ENCODE measurements at regions not wholly inside any gene's neighbourhood (a gene's known extent, or its start where the extent isn't known, plus 50 kb on each side); places are given as distances from the start of the nearest gene placed in this dataset.

DNA sequence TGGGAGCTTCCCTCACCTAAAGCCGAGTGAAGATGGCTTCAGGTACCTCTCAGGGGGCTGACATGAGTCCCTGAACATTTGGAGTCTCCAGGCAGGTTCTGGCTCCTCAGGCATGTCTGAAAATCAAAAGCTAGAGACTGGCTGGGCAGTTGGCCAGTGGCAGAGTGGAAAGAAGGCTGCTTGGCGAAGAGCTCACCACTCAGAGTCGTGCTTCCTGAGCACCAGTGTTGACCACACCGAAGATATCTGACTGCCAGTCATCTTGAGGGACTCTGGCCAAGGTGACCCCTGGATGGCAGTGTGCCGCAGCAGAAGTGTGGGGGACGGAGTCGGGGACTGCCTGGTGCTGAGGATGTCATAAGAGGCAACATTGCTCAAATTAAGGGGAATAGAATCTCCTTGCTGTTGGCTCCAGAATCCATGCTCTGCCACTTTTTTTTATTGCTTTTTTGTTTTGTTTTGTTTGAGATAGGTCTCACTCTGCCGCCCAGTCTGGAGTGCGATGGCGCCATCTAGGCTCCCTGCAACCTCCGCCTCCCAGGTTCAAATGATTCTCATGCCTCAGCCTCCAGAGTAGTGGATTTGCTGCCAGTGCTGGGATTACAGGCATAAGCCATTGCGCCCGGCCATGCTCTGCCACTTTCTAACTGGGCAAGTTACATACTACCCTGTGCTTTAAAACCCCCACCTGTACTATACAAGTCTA lies 172.5 kb upstream of the GATB start:
- Histone ChIP-seq H3K27ac (no peak overlapping the region), H3K4me3 (IDR thresholded peaks at IDR 0.05; ENCODE audit: insufficient read depth, low read depth, low read length) (no peak overlapping the region), H3K4me2 (no peak overlapping the region), H3K27me3 (ENCODE audit: insufficient read depth, low read depth) (no peaks in the 10 kb centered on the region), H3K79me2 (ENCODE audit: insufficient read depth, low read depth) (no peaks in the 10 kb centered on the region), H4K20me1 (ENCODE audit: insufficient read depth) (no peaks in the 10 kb centered on the region), H3K4me1 (ENCODE audit: low read depth, poor library complexity, severe bottlenecking) (no peaks in the 10 kb centered on the region), H2AFZ (ENCODE audit: low read depth) (no peak overlapping the region), H3K9ac (no peak overlapping the region), H3K36me3 (ENCODE audit: insufficient read depth) (no peaks in the 10 kb centered on the region)
- TF ChIP-seq, protein P1, sequence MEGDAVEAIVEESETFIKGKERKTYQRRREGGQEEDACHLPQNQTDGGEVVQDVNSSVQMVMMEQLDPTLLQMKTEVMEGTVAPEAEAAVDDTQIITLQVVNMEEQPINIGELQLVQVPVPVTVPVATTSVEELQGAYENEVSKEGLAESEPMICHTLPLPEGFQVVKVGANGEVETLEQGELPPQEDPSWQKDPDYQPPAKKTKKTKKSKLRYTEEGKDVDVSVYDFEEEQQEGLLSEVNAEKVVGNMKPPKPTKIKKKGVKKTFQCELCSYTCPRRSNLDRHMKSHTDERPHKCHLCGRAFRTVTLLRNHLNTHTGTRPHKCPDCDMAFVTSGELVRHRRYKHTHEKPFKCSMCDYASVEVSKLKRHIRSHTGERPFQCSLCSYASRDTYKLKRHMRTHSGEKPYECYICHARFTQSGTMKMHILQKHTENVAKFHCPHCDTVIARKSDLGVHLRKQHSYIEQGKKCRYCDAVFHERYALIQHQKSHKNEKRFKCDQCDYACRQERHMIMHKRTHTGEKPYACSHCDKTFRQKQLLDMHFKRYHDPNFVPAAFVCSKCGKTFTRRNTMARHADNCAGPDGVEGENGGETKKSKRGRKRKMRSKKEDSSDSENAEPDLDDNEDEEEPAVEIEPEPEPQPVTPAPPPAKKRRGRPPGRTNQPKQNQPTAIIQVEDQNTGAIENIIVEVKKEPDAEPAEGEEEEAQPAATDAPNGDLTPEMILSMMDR (conservative IDR thresholded peaks at IDR 0.05; ENCODE audit: low read depth, low read length) = no peak

DNA sequence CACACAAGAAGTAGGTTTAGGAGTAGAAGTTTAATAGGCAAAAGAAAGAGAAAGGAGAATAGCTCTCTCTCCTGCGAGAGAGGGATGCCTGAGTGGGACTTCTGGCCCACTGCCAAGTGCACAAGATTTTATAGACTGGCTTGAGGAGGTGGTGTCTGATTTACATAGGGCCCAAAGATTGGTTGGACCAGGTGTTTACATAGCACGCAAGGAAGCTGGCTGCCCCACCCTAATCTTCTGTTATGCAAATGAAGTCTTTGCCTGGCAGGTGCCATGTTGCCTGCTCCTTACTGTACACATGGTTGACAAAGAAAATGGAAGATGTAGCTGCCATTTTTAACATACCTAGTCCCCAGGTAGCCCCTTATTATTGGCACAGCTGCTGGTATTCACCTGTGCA lies 170.8 kb upstream of the GATB start:
- no peaks in the 10 kb centered on the region for H3K27me3 ChIP-seq (ENCODE audit: insufficient read depth, low read depth)
- H3K79me2 ChIP-seq (ENCODE audit: insufficient read depth, low read depth) = no peaks in the 10 kb centered on the region
- no peak overlapping the region for H3K4me2 ChIP-seq
- no peak overlapping the region for H3K4me3 ChIP-seq (IDR thresholded peaks at IDR 0.05; ENCODE audit: insufficient read depth, low read depth, low read length)
- no peaks in the 10 kb centered on the region for H4K20me1 ChIP-seq (ENCODE audit: insufficient read depth)
- no peaks in the 10 kb centered on the region for H3K36me3 ChIP-seq (ENCODE audit: insufficient read depth)
- no peak overlapping the region for H3K9ac ChIP-seq
- no peak overlapping the region for H3K27ac ChIP-seq
- no peaks in the 10 kb centered on the region for H3K4me1 ChIP-seq (ENCODE audit: low read depth, poor library complexity, severe bottlenecking)
- H2AFZ ChIP-seq (ENCODE audit: low read depth) = no peak overlapping the region
- TF ChIP-seq, protein P1 (conservative IDR thresholded peaks at IDR 0.05; ENCODE audit: low read depth, low read length) = no peak

- TF ChIP-seq, protein P1 (conservative IDR thresholded peaks at IDR 0.05; ENCODE audit: low read depth, low read length) = no peak
- Histone ChIP-seq H3K27ac (no peak overlapping the region), H3K4me3 (IDR thresholded peaks at IDR 0.05; ENCODE audit: insufficient read depth, low read depth, low read length) (no peak overlapping the region), H2AFZ (ENCODE audit: low read depth) (no peak overlapping the region), H3K4me2 (no peak overlapping the region), H4K20me1 (ENCODE audit: insufficient read depth) (no peaks in the 10 kb centered on the region), H3K9ac (no peak overlapping the region), H3K36me3 (ENCODE audit: insufficient read depth) (no peaks in the 10 kb centered on the region), H3K4me1 (ENCODE audit: low read depth, poor library complexity, severe bottlenecking) (no peaks in the 10 kb centered on the region), H3K27me3 (ENCODE audit: insufficient read depth, low read depth) (no peaks in the 10 kb centered on the region), H3K79me2 (ENCODE audit: insufficient read depth, low read depth) (no peaks in the 10 kb centered on the region)
Measured at GRCh38 chr4:151930372-151930771, 169.6 kb upstream of the GATB start.

GRCh38 chr4:151928112-151928511 lies 167.3 kb upstream of the GATB start:
- TF ChIP-seq, protein P1 (conservative IDR thresholded peaks at IDR 0.05; ENCODE audit: low read depth, low read length) = no peak
- H4K20me1 ChIP-seq (ENCODE audit: insufficient read depth) = no peaks in the 10 kb centered on the region
- no peak overlapping the region for H2AFZ ChIP-seq (ENCODE audit: low read depth)
- H3K27me3 ChIP-seq (ENCODE audit: insufficient read depth, low read depth) = no peaks in the 10 kb centered on the region
- no peak overlapping the region for H3K9ac ChIP-seq
- no peak overlapping the region for H3K4me2 ChIP-seq
- H3K79me2 ChIP-seq (ENCODE audit: insufficient read depth, low read depth) = no peaks in the 10 kb centered on the region
- no peak overlapping the region for H3K27ac ChIP-seq
- H3K36me3 ChIP-seq (ENCODE audit: insufficient read depth) = no peaks in the 10 kb centered on the region
- no peaks in the 10 kb centered on the region for H3K4me1 ChIP-seq (ENCODE audit: low read depth, poor library complexity, severe bottlenecking)
- H3K4me3 ChIP-seq (IDR thresholded peaks at IDR 0.05; ENCODE audit: insufficient read depth, low read depth, low read length) = no peak overlapping the region
